ENCODE measurements at regions not wholly inside any gene's neighbourhood (a gene's known extent, or its start where the extent isn't known, plus 50 kb on each side); places are given as distances from the start of the nearest gene placed in this dataset.

GRCh38 chr18:68033466-68033865 lies 516.9 kb upstream of the DSEL start:
- TF ChIP-seq TCF7L2 (IDR thresholded peaks at IDR 0.05; ENCODE audit: low read depth, low read length) (no peak), CTCF (IDR thresholded peaks at IDR 0.05) (no peak), POLR2AphosphoS5 (IDR thresholded peaks at IDR 0.05; ENCODE audit: low read depth, low read length) (no peak), SIN3A (IDR thresholded peaks at IDR 0.05; ENCODE audit: borderline replicate concordance, insufficient read depth, low read depth, low read length) (no peak), REST (IDR thresholded peaks at IDR 0.05; ENCODE audit: insufficient read depth in 1 of 2, low read depth in 2 of 2, low read length in 1 of 2) (no peak)
